ENCODE measurements at regions not wholly inside any gene's neighbourhood (a gene's known extent, or its start where the extent isn't known, plus 50 kb on each side); places are given as distances from the start of the nearest gene placed in this dataset.

GRCh38 chr2:149773006-149773405, 185.4 kb upstream of the MMADHC start:
- DNase-seq: no peak
- intact Hi-C loops (cut with DNase I): no loop called here
- no peak for ATAC-seq
- H3K36me3 ChIP-seq (replicated peaks in 1 of 2; ENCODE audit: insufficient read depth in 1 of 2, low read depth in 2 of 2): no peaks in the 10 kb centered on the region
- H3K27me3 ChIP-seq: no peaks in the 10 kb centered on the region
- 34 to 43% methylated on average over 1 of the region's 1 CpG for WGBS, 2 donors
- no peak overlapping the region for H3K27ac ChIP-seq
- H3K4me3 ChIP-seq: no peak overlapping the region
- H3K4me1 ChIP-seq: peaks cover 3% of the 10 kb centered on the region
- no peaks in the 10 kb centered on the region for H3K9me3 ChIP-seq
- no peak for TF ChIP-seq POLR2A (IDR thresholded peaks at IDR 0.05)
- TF ChIP-seq, protein P1, sequence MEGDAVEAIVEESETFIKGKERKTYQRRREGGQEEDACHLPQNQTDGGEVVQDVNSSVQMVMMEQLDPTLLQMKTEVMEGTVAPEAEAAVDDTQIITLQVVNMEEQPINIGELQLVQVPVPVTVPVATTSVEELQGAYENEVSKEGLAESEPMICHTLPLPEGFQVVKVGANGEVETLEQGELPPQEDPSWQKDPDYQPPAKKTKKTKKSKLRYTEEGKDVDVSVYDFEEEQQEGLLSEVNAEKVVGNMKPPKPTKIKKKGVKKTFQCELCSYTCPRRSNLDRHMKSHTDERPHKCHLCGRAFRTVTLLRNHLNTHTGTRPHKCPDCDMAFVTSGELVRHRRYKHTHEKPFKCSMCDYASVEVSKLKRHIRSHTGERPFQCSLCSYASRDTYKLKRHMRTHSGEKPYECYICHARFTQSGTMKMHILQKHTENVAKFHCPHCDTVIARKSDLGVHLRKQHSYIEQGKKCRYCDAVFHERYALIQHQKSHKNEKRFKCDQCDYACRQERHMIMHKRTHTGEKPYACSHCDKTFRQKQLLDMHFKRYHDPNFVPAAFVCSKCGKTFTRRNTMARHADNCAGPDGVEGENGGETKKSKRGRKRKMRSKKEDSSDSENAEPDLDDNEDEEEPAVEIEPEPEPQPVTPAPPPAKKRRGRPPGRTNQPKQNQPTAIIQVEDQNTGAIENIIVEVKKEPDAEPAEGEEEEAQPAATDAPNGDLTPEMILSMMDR (IDR thresholded peaks at IDR 0.05): no peak

- no peak for TF ChIP-seq POLR2A (IDR thresholded peaks at IDR 0.05)
- TF ChIP-seq, protein P1 (IDR thresholded peaks at IDR 0.05): no peak
- no peaks in the 10 kb centered on the region for H3K27me3 ChIP-seq
- H3K9me3 ChIP-seq: no peaks in the 10 kb centered on the region
- intact Hi-C loops (cut with DNase I): no loop called here
- DNase-seq: no peak
- H3K27ac ChIP-seq: no peak overlapping the region
- no peak for ATAC-seq
- 17 to 24% methylated on average over 1 of the region's 1 CpG for WGBS, 2 donors
- H3K4me3 ChIP-seq: no peak overlapping the region
- H3K36me3 ChIP-seq (replicated peaks in 1 of 2; ENCODE audit: insufficient read depth in 1 of 2, low read depth in 2 of 2): no peaks in the 10 kb centered on the region
- peaks cover 5% of the 10 kb centered on the region for H3K4me1 ChIP-seq
Observed at GRCh38 chr2:149768320-149768799, 180.8 kb upstream of the MMADHC start.

GRCh38 chr2:149767516-149767974, 180.0 kb upstream of the MMADHC start:
- DNase-seq (no peak), ATAC-seq (no peak)
- no peaks in the 10 kb centered on the region for H3K9me3 ChIP-seq
- H3K4me1 ChIP-seq: peaks cover 5% of the 10 kb centered on the region
- 64 to 74% methylated on average over 3 of the region's 3 CpGs for WGBS, 2 donors
- H3K27me3 ChIP-seq: no peaks in the 10 kb centered on the region
- intact Hi-C loops (cut with DNase I): no loop called here
- H3K27ac ChIP-seq: no peak overlapping the region
- no peaks in the 10 kb centered on the region for H3K36me3 ChIP-seq (replicated peaks in 1 of 2; ENCODE audit: insufficient read depth in 1 of 2, low read depth in 2 of 2)
- no peak for TF ChIP-seq POLR2A (IDR thresholded peaks at IDR 0.05)
- TF ChIP-seq, protein P1 (IDR thresholded peaks at IDR 0.05): no peak
- H3K4me3 ChIP-seq: no peak overlapping the region

DNA sequence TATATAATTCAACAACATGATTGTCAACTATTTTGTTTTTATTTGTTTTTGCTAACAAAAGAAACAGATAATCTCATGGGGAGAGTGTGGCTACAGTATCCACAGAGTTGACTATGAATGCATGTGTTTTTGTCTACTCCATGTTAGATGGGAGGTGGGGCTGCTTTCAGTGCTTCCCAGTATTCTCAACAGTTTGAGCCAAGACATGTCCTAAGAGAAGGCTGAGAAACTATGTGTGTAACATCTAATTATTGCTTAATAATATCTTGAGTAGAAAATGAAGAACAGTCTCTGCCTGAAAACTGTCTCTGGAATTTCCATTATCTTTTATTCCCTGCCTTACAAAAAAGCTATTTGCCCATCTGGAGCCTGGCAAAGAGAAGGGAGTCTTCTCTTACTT, 178.8 kb upstream of the MMADHC start:
- Histone ChIP-seq H3K27me3 (no peaks in the 10 kb centered on the region), H3K27ac (no peak overlapping the region), H3K4me3 (no peak overlapping the region), H3K4me1 (peaks cover 5% of the 10 kb centered on the region), H3K9me3 (no peaks in the 10 kb centered on the region), H3K36me3 (replicated peaks in 1 of 2; ENCODE audit: insufficient read depth in 1 of 2, low read depth in 2 of 2) (no peaks in the 10 kb centered on the region)
- TF ChIP-seq, protein P1 (IDR thresholded peaks at IDR 0.05): no peak
- no peak for TF ChIP-seq POLR2A (IDR thresholded peaks at IDR 0.05)
- ATAC-seq (no peak), DNase-seq (no peak)
- intact Hi-C loops (cut with DNase I): no loop called here

- TF ChIP-seq, protein P1 (IDR thresholded peaks at IDR 0.05): peak in 1 of 7 experiments; percentile 16
- TF ChIP-seq POLR2A (IDR thresholded peaks at IDR 0.05): no peak
- Histone ChIP-seq H3K9me3 (no peaks in the 10 kb centered on the region), H3K4me1 (peaks cover 5% of the 10 kb centered on the region), H3K27me3 (no peaks in the 10 kb centered on the region), H3K4me3 (no peak overlapping the region), H3K27ac (no peak overlapping the region), H3K36me3 (replicated peaks in 1 of 2; ENCODE audit: insufficient read depth in 1 of 2, low read depth in 2 of 2) (no peaks in the 10 kb centered on the region)
- intact Hi-C loops (cut with DNase I): no loop called here
- ATAC-seq (no peak), DNase-seq (no peak)
Observed at GRCh38 chr2:149765636-149766035, 178.1 kb upstream of the MMADHC start.
